ENCODE measurements at regions not wholly inside any gene's neighbourhood (a gene's known extent, or its start where the extent isn't known, plus 50 kb on each side); places are given as distances from the start of the nearest gene placed in this dataset.

- H3K79me2 ChIP-seq (ENCODE audit: low read depth) = no peaks in the 10 kb centered on the region
- DNase-seq = peak in 1 of 2 experiments; percentile 64
- H3K4me2 ChIP-seq = no peak overlapping the region
- no peaks in the 10 kb centered on the region for H3K36me3 ChIP-seq (ENCODE audit: low read depth)
- no peaks in the 10 kb centered on the region for H3K4me1 ChIP-seq (replicated peaks; ENCODE audit: insufficient read depth)
- intact Hi-C loops (cut with micrococcal nuclease; ENCODE audit: unreplicated experiment) = no loop called here
- H3K27ac ChIP-seq = no peak overlapping the region
- no peaks in the 10 kb centered on the region for H3K9me2 ChIP-seq (ENCODE audit: insufficient read depth)
- ChIA-PET CTCF (no interaction called here), POLR2A (ENCODE audit: unreplicated experiment) (no interaction called here)
- H3K27me3 ChIP-seq (ENCODE audit: insufficient read depth, low read depth) = peaks cover 34% of the 10 kb centered on the region
- H3K9me3 ChIP-seq (ENCODE audit: insufficient read depth, low read depth) = no peaks in the 10 kb centered on the region
- no TSS peak for BruUV-seq (replicated peaks)
- no peak for TF ChIP-seq CTCF (conservative IDR thresholded peaks at IDR 0.05)
- TF ChIP-seq EZH2 (IDR thresholded peaks at IDR 0.05; ENCODE audit: low read depth) = no peak
- H3K4me3 ChIP-seq = no peak overlapping the region
- no peak overlapping the region for H2AFZ ChIP-seq
- no peaks in the 10 kb centered on the region for H3F3A ChIP-seq (ENCODE audit: insufficient read depth, low read depth)
- H4K20me1 ChIP-seq (ENCODE audit: insufficient read depth) = no peaks in the 10 kb centered on the region
Measured at GRCh38 chr10:78170026-78170475, 136.4 kb downstream of the RPS24 start.

- CTCF ChIA-PET = no interaction called here
- POLR2A ChIA-PET (ENCODE audit: unreplicated experiment) = no interaction called here
- Histone ChIP-seq H3K36me3 (ENCODE audit: low read depth) (no peaks in the 10 kb centered on the region), H3K4me2 (no peak overlapping the region), H3K27me3 (ENCODE audit: insufficient read depth, low read depth) (peaks cover 49% of the 10 kb centered on the region), H4K20me1 (ENCODE audit: insufficient read depth) (no peaks in the 10 kb centered on the region), H3K4me3 (no peak overlapping the region), H3K27ac (no peak overlapping the region), H3K9me3 (ENCODE audit: insufficient read depth, low read depth) (no peaks in the 10 kb centered on the region), H3K79me2 (ENCODE audit: low read depth) (no peaks in the 10 kb centered on the region), H3K4me1 (replicated peaks; ENCODE audit: insufficient read depth) (no peaks in the 10 kb centered on the region), H3K9me2 (ENCODE audit: insufficient read depth) (no peaks in the 10 kb centered on the region), H3F3A (ENCODE audit: insufficient read depth, low read depth) (no peaks in the 10 kb centered on the region), H2AFZ (no peak overlapping the region)
- no peak for DNase-seq
- no peak for TF ChIP-seq EZH2 (IDR thresholded peaks at IDR 0.05; ENCODE audit: low read depth)
- no peak for TF ChIP-seq CTCF (conservative IDR thresholded peaks at IDR 0.05)
- intact Hi-C loops (cut with micrococcal nuclease; ENCODE audit: unreplicated experiment) = no loop called here
- BruUV-seq (replicated peaks) = no TSS peak
Measured at GRCh38 chr10:78171633-78172400, 138.2 kb downstream of the RPS24 start.

GRCh38 chr10:78173360-78174015, 139.8 kb downstream of the RPS24 start:
- CTCF ChIA-PET = no interaction called here
- intact Hi-C loops (cut with micrococcal nuclease; ENCODE audit: unreplicated experiment) = no loop called here
- Histone ChIP-seq H3K9me2 (ENCODE audit: insufficient read depth) (no peaks in the 10 kb centered on the region), H2AFZ (no peak overlapping the region), H3K9me3 (ENCODE audit: insufficient read depth, low read depth) (no peaks in the 10 kb centered on the region), H3K79me2 (ENCODE audit: low read depth) (no peaks in the 10 kb centered on the region), H3K4me2 (no peak overlapping the region), H3K4me3 (no peak overlapping the region), H3K4me1 (replicated peaks; ENCODE audit: insufficient read depth) (no peaks in the 10 kb centered on the region), H3K27ac (no peak overlapping the region), H3K36me3 (ENCODE audit: low read depth) (no peaks in the 10 kb centered on the region), H3F3A (ENCODE audit: insufficient read depth, low read depth) (no peaks in the 10 kb centered on the region), H4K20me1 (ENCODE audit: insufficient read depth) (no peaks in the 10 kb centered on the region), H3K27me3 (ENCODE audit: insufficient read depth, low read depth) (peaks cover 66% of the 10 kb centered on the region)
- no TSS peak for BruUV-seq (replicated peaks)
- TF ChIP-seq EZH2 (IDR thresholded peaks at IDR 0.05; ENCODE audit: low read depth) (no peak), CTCF (conservative IDR thresholded peaks at IDR 0.05) (no peak)
- DNase-seq = peak in 1 of 2 experiments; percentile 26
- POLR2A ChIA-PET (ENCODE audit: unreplicated experiment) = no interaction called here

Measured in PC-9 (cell line).